Mucosa of rectum (tissue), 2 donors: ENCODE measurements at regions not wholly inside any gene's neighbourhood (a gene's known extent, or its start where the extent isn't known, plus 50 kb on each side); places are given as distances from the start of the nearest gene placed in this dataset.

Experiments
- H3K27ac ChIP-seq, 2 donors: one replicate each; pipeline ENCODE4 v1.7.0; 2013; ENCODE audit warnings: inconsistent platforms in 2 of 2, low read depth in 2 of 2, low read length in 2 of 2
- H3K27me3 ChIP-seq, 2 donors: one replicate each; pipeline ENCODE4 v1.7.0; 2013; ENCODE audit warnings: low read length in 2 of 2; ENCODE audit not compliant: control insufficient read depth in 2 of 2, insufficient read depth in 2 of 2
- H3K36me3 ChIP-seq, 2 donors: one replicate each; pipeline ENCODE4 v1.7.0; 2013; ENCODE audit warnings: low read length in 2 of 2; ENCODE audit not compliant: control insufficient read depth in 2 of 2, insufficient read depth in 2 of 2
- H3K4me1 ChIP-seq, 2 donors: one replicate each; pipeline ENCODE4 v1.7.0; 2013; ENCODE audit warnings: low read length in 2 of 2, mild to moderate bottlenecking in 1 of 2; ENCODE audit not compliant: control insufficient read depth in 2 of 2, insufficient read depth in 2 of 2
- H3K4me3 ChIP-seq, 2 donors: one replicate each; pipeline ENCODE4 v1.7.0; 2013; ENCODE audit warnings: low read length in 2 of 2
- H3K9ac ChIP-seq, 2 donors: one replicate each; pipeline ENCODE4 v1.7.0; 2013; ENCODE audit warnings: low read length in 2 of 2, low read depth in 1 of 2, mild to moderate bottlenecking in 1 of 2
- H3K9me3 ChIP-seq, 2 donors: one replicate each; pipeline ENCODE4 v1.7.0; 2013; ENCODE audit warnings: low read length in 2 of 2; ENCODE audit not compliant: control insufficient read depth in 2 of 2
- donor health status: healthy.
- donor health status: Normal muscosa, but diverticular disease.

DNA sequence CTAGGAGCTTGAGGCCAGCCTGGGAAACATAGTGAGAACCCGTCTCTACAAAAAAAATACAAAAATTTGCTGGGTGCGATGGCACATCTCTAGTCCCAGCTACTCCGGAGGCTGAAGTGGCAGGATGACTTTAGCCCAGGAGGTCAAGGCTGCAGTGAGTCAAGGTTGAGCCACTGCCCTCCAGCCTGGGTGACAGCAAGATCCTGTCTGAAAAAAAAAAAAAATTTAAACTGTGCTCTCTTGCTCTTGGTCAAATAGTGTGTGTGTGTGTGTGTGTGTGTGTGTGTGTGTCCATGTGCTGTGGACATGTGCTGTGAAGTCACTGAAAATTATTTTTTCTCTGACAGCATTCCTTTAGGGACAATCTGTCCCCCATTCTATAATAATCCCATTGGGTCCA is 62.1 kb upstream of the TCF7L2 start:
- Histone ChIP-seq H3K9ac (no peak overlapping the region), H3K27me3 (no peaks in the 10 kb centered on the region)

GRCh38 chr10:112895292-112895691 is 54.8 kb upstream of the TCF7L2 start:
- H3K9ac ChIP-seq: no peak overlapping the region
- no peaks in the 10 kb centered on the region for H3K9me3 ChIP-seq
- no peak overlapping the region for H3K4me3 ChIP-seq
- no peaks in the 10 kb centered on the region for H3K27me3 ChIP-seq
- no peak overlapping the region for H3K27ac ChIP-seq
- H3K36me3 ChIP-seq: no peaks in the 10 kb centered on the region
- H3K4me1 ChIP-seq: peaks cover 9 to 11% of the 10 kb centered on the region in 2 donors

More for the DNA sequence above, 62.1 kb upstream of the TCF7L2 start:
- Histone ChIP-seq H3K36me3 (no peaks in the 10 kb centered on the region), H3K4me3 (no peak overlapping the region), H3K4me1 (no peaks in the 10 kb centered on the region), H3K9me3 (no peaks in the 10 kb centered on the region), H3K27ac (no peak overlapping the region)

DNA sequence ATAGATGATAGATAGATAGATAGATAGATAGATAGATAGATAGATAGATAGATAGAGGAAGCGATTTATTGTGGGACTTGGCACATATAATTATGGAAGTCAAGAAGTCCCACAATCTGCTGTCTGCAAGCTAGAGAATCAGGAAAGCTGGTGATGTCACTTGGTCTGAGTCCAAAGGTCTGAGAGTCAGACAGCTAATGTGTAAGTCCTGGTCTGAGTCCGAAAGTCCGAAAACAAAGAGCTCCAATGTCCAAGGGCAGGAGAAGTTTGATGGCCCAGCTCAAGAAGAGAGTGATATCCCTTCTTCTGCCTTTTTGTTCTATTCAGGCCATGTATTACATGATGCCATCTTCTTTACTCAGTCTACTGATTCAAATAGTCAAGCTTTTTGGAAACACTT is 53.8 kb upstream of the TCF7L2 start:
- H3K36me3 ChIP-seq: no peaks in the 10 kb centered on the region
- H3K27ac ChIP-seq: no peak overlapping the region
- H3K27me3 ChIP-seq: no peaks in the 10 kb centered on the region
- H3K4me1 ChIP-seq: peaks cover 9 to 11% of the 10 kb centered on the region in 2 donors
- H3K9me3 ChIP-seq: no peaks in the 10 kb centered on the region
- no peak overlapping the region for H3K4me3 ChIP-seq
- H3K9ac ChIP-seq: no peak overlapping the region

DNA sequence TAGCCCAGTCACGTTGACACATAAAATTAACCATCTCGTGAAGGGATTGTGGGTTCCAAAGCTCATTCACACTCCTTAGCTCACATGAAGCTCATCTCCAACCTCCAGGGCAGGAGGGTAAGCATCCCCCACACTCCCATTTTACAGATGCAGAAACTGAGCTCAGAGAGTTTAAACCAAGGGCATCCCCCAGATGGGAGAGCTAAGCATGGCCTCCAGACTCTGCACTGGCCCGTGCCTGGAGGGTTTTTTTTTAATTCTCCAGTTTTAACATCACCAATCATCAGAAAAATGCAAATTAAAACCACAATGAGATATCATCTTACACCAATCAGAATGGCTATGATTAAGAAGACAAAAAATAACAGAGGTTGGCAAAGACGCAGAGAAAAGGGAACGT is 53.3 kb upstream of the TCF7L2 start:
- Histone ChIP-seq H3K4me1 (peaks cover 9 to 11% of the 10 kb centered on the region in 2 donors), H3K9ac (no peak overlapping the region), H3K36me3 (no peaks in the 10 kb centered on the region), H3K27me3 (no peaks in the 10 kb centered on the region), H3K9me3 (no peaks in the 10 kb centered on the region), H3K4me3 (no peak overlapping the region), H3K27ac (no peak overlapping the region)

DNA sequence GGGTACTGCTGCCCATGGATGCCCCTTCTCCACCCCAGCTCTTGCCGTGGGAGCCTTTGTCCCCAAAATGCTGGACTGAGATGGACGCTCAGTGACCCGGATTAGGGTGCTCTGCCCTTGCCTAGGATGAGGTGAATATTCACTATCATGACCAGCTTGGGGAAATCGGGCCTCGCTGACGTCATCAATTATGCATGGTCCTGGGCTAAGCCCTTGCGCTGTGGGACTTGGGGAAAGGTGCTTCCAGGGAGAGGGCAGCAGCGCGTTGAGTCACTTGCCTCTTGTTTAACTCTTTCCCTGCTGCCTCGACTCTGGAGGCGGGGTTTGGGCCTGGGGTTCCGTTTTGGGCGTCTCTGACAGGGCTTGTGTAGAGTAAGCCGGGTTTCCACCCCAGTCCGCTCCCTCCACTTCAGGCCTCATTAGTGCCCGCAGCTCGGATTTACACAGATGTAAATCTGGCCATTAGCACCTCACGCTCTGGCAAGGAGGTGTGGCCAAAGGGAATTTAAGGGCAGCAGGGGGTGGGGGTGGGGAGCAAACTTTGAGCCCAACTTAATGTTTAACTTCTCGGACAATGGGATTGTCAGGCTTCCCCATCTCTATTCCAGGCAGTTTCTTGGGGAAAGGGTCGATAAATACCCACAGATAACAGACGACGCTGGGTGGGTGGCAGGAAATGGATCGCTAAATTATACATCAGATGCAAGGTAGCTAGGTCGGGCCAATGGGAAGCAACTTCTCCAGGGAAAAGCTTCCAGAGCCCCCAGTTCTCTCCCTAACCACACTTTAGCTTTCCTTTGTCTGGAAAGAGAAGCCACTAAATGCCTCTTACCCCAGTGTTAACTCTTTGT is 51.3 kb upstream of the TCF7L2 start:
- H3K4me1 ChIP-seq: peaks cover 9 to 11% of the 10 kb centered on the region in 2 donors
- no peaks in the 10 kb centered on the region for H3K9me3 ChIP-seq
- H3K27ac ChIP-seq: peak overlapping the region; percentile 58 to 64
- no peaks in the 10 kb centered on the region for H3K27me3 ChIP-seq
- H3K4me3 ChIP-seq: peak overlapping the region; percentile 56 to 66
- H3K36me3 ChIP-seq: no peaks in the 10 kb centered on the region
- H3K9ac ChIP-seq: peak overlapping the region in 1 of 2 donors; percentile 57

GRCh38 chr10:112899391-112900065 is 50.5 kb upstream of the TCF7L2 start:
- Histone ChIP-seq H3K9me3 (no peaks in the 10 kb centered on the region), H3K4me1 (peaks cover 9 to 11% of the 10 kb centered on the region in 2 donors), H3K27ac (peak overlapping the region; percentile 58 to 64), H3K27me3 (no peaks in the 10 kb centered on the region), H3K36me3 (no peaks in the 10 kb centered on the region), H3K4me3 (peak overlapping the region; percentile 56 to 66), H3K9ac (peak overlapping the region in 1 of 2 donors; percentile 57)
